Stimulated activated CD8-positive, alpha-beta memory T cell treated with anti-CD3 and anti-CD28 coated beads, Interleukin-4, amount 100 ng/mL, for 4 hours (primary cell): ENCODE measurements at regions not wholly inside any gene's neighbourhood (a gene's known extent, or its start where the extent isn't known, plus 50 kb on each side); places are given as distances from the start of the nearest gene placed in this dataset.
"Not testable (repeated sequence)": the region's sequence is repeated elsewhere in the genome, so short reads cannot be mapped to it uniquely, and the experiment has no call there.

Experiments
- DNase-seq, 2 donors: peaks; one replicate each; pipeline ENCODE4 v3.0.0-alpha.2; 2020; ENCODE audit warnings: low read depth in 2 of 2, low spot score in 1 of 2

DNA sequence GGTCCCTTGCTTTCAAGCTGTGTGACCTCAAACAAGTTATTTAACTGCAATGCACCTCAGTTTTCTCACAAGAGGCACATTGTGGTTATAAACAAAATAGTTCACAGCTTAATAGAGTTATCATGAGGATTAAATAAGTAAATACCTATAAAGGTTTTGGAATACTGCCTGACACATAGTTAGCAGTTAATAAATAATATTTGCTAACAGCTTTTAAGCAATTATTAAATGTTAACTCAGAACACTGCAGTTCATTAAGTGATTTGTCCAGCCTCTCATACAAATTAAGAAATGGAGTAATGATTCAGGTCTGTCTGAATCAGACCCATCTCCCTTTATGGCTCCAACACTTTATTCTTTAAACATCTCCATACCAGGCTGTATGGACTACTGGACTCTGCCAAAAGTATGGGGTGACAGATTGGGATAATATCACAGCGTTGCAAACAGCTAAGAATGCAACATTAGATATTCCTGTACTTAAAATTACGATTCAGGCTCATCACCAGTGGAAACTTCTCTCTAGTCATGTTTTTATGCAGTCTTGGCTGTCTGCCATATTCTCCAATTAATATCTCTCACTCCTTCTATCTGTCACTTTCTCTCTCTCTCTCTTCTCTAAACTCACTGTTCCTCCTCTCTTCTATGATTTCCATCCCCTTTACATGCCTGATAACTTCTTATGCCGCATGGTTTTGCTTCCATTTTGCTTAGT is 370.6 kb upstream of the UBE2E3 start:
- no peak for DNase-seq

DNA sequence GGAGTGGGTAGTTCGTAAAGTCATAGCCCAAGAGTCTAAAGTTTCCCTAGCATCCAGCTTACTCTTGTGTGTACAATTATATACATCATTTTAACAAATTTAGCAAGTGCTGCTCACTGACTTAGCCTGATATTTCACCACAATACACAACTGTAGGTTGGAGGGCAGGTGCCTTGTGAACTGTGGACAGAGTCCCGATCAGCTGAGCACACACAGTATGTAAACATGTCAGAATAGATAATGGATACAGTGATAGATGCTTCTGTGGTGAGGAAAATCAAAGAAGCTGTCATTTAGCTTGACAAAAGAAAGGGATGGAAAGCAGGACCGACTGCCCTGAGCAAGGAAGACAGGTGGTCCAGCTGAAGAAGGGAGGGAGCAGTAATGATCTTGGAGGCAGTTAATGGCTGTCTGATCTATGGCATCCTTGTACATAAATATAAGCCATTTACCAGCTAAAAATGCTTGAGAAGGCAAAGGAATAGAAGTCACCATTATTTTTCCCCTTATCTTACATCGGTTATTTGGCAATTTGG is 372.8 kb upstream of the UBE2E3 start:
- no peak for DNase-seq

DNA sequence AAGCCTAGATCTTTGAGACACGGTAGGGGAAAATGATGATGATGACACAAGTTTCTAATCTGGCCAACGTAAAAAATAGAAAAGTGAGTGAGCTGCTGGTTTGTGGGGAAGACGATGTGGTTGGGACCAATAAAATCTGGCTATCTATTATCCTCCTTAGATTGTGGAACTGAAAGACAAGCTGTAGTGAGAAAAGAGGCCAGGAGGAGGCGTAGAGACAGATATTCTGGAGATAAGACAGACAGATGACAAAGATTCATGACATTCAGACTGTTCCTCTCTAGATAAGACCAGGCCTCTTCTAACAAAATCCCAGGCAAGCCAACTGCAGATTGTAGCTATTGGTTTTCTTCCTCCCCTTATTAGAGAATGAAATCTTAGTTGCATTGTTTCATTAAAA is 376.3 kb upstream of the UBE2E3 start:
- no peak for DNase-seq

DNA sequence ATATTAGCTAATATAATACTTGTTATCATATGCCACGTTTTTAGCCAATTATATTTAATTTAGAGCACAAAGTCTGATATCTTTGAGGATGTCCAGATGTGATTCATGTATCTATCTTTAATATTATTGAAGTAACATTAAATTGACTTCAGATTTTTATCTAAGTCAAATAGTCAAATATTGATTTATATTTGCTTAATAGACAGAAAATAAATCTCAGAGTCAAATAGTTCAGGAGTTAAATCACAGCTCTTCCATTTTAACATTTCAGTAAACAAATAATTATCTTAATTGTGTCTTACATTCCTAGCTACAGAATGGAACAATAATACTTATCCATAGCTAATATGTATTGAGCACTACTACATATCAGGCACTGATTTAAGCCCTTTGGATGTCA is 379.4 kb upstream of the UBE2E3 start:
- DNase-seq = no peak

DNA sequence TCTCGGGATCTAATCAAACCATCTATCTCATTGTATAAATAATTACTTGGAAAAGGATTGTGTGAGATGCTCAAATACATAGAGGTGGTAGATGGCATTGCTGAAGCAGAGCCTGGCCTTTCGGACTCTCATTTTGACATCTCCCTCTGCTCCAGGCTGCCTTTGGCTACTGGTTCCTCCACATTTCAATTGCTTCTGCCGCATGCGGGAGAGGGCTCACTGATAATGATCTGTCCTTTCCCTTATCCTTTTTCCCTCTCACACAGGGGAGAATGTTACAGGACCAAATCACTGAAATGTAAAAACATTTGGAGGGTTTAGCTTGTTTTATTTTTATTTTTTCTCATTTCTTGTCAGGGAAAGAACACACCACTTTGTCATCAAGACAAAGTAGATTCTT is 380.6 kb upstream of the UBE2E3 start:
- DNase-seq = no peak

DNA sequence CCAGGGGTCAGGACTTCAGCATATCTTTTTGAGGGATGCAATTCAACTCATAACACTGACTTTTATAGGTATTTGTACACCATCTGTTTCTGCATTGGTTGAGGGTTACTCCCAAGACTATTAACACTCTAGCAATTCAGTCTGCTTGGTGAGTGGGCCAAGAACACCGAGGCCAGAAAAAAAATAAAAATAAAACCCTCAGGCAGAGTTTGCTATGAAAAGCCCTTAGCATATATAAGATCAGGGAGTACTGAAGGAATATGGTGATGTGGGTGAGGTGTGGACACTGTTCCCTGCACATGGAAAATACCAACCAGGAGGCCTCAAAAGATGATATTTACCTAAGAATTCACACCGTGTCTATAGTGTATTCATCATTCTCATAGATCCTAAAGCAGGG is 383.2 kb upstream of the UBE2E3 start:
- no peak for DNase-seq

DNA sequence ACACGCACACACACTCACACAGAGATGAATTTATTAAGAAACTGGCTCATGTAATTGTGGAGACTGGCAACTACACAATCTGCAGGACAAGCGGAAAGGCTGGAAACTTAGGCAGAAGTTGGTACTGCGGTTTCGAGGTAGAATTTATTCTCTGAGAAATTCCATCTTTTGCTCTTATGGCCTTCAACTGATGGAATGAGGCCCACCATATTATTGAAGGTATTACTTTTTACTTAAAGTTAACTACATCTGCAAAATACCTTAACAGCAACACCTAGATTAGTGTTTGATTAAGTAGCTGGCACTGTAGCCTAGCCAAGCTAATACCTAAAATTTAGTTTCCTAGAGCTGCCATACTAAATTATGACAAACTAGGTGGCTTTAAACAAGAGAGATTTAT is 384.0 kb upstream of the UBE2E3 start:
- no peak for DNase-seq

DNA sequence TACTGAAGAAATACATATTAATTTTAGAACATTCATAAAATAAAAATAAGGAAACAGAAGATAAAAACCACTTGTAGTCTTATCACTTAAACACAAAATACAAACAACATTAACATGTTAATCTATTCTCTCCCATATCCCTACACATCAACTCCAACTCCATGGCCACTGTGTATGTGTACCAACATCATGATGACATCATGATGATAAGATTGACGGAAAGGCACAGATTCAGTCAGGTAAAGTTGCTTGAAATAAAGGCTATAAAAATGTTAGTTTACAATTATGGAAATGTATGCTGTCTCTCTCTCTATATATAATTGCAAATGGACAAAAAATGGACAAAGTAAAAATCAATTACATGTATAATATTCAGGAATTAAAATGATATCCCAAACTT is 388.5 kb upstream of the UBE2E3 start:
- no peak for DNase-seq

DNA sequence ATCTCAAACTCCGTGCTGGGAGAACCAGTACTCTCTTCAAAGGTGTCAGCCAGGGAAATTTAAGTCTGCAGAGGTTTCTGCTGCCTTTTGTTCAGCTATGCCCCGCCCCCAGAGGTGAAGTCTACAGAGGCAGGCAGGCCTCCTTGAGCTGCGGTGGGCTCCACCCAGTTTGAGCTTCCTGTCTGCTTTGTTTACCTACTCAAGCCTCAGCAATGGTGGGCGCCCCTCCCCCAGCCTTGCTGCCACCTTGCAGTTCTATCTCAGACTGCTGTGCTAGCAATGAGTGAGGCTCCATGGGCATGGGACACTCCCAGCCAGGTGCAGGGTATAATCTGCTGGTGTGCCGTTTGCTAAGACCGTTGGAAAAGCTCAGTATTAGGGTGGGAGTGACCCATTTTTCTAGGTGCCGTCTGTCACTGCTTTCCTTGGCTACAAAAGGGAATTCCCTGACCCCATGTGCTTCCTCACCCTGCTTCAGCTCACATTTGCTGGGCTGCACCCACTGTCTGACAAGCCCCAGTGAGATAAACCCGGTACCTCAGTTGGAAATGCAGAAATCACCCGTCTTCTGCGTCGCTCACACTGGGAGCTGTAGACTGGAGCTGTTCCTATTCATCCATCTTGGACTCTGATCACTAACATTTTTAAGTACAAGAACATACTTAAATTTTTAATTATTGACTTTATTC is 389.2 kb upstream of the UBE2E3 start:
- not testable (repeated sequence) for DNase-seq

DNA sequence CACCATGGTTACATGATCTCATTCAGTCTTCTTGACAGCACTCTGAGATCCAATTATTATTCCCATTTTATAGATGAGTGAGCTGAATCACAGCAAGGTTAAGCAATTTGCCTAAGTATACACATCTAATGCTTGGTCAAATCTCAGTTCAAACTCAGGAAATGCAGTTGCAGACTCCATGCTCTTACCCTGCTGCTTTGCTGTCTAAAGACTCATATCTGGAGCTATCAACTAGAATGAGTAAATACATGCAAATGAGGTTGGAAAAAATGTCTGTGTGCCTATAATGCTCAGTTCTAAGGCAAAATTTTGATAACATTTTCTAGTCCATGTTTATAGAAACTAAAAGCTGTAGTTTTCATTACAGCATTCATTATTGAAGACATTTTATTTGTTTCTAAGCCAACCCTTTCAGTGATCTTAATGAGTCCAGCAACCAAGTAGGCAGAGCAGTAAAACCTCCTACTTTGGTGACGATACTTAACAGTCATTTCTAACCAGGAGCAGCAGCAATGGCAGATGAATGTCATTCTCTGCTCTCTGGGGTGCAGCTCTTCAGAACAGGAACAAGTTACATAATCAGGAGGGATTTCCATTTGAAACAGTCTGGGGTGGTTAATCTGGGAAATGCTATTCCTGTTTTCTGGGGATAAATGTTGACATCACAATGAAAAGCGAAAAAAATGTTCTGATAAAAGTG is 396.8 kb upstream of the UBE2E3 start:
- no peak for DNase-seq

DNA sequence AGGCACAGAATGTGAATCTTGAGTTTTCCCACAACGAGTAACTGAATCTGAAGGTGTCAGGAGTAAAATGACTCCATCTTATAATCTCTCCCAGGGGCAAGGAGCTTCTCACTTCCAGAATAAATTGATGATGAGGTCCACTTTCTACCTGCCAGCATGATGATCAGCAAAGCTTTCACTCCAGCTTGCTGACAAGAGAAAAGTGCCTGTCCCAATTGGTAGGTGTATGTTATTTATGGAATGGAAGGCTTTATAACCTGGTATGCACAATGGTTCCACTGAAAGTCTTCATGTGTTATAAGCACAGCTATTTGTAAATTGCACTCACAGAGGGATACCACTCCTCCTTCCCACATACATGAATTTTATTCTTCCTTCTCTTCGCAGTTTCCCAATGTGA is 401.0 kb upstream of the UBE2E3 start:
- no peak for DNase-seq

DNA sequence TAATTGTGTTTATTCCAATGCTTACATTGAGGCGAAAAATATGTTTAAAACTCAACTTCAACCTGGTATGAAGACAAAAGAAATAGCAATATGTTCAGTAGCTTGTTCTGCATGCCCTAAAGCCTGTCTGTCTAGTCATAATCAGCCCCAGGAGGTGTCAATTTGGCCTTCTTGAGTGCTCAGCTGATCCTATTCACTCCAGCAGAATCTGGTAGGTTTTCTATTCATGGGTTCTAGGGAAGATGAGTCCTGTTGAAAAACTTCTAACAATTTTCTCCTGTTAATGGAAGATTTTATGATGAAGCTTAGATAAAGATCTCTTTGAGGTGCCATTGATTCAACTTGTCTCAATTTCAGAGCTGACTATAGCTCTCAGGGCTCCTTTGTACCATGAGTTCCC is 402.0 kb upstream of the UBE2E3 start:
- no peak for DNase-seq

DNA sequence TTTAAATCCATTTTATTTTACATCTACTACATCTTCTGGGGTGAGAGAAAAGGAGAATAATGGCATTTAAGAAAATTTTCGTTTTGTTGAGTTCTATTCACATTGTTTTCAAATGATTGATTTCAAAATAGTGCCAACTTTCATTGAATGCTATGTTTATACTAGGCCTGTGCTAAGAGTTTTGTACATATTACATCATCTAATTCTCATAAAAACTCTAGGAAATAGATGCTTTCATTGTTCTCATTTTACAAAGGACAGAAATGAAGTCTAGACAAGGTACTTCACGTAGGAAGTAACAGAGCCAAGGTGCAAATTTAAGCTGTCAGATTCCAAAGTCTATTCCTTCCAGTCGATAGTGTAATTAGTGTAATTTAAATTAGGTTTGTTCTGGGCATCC is 402.8 kb upstream of the UBE2E3 start:
- no peak for DNase-seq

DNA sequence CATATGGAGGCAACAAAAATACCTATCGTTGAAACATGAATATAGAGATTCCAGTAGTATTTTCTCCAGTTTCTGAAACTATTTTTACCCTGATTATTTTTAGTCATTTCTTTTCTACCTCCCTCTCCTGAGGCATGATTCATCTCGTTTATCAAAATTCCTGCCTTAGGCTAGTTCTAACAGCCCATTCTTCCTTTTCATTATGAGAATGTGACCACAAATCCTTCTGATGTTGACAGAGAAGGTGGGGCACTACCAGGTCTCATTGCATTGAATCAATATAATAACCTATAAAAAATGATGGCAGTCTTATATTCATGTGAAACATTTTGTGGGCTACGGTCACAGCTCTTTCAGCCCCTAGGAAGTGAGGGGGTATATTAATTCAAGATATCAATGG is 406.5 kb upstream of the UBE2E3 start:
- no peak for DNase-seq

DNA sequence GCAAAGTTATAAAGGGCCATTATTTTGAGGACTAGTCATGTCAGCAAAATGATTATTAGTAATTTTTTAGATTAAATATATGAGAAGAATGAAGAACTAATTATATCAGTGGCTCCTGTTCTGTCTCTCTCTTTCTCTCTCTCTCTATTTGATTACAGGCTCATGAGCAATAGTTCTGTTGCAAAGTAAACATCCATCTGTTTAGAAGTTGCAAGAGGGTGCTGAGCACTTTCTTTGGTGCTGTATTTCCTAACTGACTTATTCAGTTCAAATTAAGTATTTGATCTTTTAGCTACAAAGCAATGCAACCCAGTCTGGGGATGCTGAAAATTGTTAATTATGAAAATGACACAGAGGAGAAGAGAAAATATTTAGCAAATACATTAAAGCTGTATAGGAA is 408.1 kb upstream of the UBE2E3 start:
- no peak for DNase-seq

DNA sequence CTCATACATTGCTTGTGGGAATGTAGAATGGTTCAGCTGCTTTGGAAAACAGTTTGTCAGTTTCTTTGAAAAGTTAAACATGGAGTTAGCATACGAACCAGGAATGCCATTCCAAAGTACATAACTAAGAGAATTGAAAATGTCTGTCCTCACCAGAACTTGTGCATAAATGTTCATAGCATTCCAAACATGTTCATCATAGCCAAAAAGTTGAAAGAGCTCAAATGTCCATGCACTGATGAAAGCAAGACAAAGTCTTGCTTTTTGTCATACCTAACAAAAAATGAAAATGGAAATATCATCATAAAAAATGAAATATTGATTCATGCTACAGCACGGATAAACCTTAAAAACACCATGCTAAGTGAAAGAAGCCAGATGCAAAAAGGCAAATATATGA is 408.8 kb upstream of the UBE2E3 start:
- DNase-seq = no peak

DNA sequence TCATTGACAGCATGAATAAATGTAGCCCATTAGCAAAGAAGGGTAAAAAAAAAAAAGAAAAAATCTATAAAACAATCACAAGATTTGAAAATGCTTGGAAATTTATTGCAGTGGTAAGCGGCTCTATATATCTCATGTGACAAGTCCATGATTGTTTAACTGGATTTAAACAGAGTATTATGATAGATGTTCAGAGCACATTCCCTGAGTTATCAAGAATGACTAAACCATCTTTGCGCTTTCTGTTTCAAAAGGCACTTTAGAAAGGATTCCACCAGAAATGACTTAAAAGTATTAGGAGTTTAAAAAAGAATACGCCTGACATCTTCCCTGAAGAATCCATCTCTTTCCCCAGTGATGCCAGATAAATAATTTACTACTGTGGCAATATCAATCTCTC is 409.5 kb upstream of the UBE2E3 start:
- no peak for DNase-seq

DNA sequence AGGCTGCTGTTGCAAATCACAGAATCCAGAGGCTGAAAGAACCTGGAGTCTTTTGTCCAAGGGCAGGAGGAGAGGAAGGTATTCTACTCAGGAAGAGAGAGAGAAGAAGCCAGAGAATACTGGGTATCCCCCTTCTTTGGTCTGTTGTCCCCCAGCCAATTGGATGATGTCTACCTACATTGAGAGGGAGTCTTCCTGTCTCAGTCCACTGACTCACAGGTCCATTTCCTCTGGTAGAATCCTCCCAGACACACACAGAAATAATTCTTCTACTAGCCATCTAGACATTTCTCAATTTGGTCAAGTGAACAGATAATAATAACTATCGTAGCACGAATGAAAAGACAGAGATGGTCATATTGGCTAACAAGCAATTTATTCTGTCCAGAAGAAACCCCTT is 416.4 kb upstream of the UBE2E3 start:
- DNase-seq = no peak

DNA sequence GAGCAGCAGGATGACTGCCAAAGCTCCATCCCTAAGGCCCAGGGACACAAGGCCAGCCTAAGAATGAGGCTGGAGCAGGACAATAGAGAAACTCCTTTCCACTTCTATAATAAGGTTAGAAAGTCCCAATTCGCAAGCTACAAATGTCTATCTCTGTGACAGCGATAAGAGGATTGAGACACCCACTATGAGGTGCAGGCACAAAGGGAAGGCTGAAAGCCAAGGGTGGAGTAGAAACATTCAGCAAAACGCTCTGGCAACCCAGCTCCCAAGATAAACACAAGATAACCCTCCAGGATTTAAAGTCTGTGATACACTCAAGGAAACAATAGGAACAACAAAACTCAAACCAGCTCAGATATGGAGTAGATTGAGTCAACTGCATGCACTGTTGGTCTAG is 418.0 kb upstream of the UBE2E3 start:
- DNase-seq = no peak

DNA sequence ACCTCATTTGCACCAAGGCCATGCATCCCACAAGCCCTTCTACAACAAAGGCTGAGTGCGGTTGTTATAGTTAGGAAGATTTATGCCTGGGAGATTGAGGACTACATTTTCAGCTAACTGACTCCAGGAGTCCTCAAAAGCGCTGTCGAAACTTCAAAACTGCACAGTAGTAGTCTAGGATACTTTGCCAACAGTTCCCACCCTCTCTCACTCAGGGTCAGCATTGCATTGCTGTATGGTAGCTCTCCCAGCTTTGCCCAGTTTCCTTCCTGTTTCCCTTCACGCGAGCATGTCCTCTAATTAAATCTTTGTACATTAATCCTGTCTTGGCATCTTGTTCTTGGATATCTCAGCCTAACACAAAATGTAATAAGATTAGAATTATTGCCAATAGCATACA is 420.6 kb upstream of the UBE2E3 start:
- no peak for DNase-seq

DNA sequence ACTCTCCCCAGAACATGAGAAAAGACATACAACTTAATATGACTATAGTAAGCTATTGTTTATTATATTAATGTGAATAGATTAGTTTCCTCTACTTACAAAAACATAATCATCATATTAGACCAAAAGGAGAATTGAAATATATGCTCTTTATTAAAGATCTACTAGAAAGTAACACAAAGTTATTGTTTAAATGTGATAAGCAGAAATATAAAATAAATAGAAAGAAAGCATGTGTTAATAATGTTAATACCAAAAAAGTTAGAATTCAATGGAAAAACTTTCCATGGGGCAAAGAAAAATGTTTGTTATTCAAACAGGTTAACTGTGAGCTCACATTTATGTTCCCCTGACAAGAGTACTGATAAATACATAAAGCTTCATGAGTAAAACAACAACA is 421.4 kb upstream of the UBE2E3 start:
- no peak for DNase-seq

DNA sequence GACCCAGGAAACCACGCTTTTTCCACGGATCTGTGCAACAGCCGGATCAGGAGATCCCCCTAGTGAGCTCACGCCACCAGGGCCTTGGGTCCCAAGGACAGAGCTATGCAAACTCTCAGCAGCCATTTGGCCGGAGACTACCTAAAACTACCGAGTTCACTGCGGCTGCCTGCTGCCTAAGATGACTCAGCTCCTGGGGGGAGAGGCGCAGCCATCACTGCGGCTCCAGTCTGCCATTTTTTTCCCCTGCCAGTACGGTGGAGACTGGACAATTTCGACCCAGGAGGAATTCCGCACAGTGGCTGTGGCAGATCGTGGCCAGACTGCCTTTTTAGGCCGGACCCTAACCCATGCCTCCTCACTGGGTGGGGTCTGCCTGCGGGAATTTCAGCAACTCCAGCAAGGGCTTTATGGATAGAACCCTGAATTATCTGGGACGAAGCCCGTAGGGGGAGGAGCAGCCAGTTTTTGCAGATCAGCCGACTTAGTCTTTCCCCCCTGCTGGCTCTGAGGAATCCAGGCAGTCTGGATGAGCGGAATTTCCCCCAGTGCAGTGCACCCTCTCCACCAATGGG is 424.9 kb upstream of the UBE2E3 start:
- no peak for DNase-seq
